ENCODE measurements at regions not wholly inside any gene's neighbourhood (a gene's known extent, or its start where the extent isn't known, plus 50 kb on each side); places are given as distances from the start of the nearest gene placed in this dataset.
A peak's percentile ranks its signal among the peaks of the same experiment; 100 is the strongest.

- peak; percentile 79 for TF ChIP-seq CTCF (conservative IDR thresholded peaks at IDR 0.05; ENCODE audit: low read length)
- no peak overlapping the region for H3K4me3 ChIP-seq (ENCODE audit: low read length)
- peak; percentile 57 for DNase-seq (ENCODE audit: low read depth)
Observed at GRCh38 chr2:67234440-67234839, 162.7 kb upstream of the ETAA1 start.

DNA sequence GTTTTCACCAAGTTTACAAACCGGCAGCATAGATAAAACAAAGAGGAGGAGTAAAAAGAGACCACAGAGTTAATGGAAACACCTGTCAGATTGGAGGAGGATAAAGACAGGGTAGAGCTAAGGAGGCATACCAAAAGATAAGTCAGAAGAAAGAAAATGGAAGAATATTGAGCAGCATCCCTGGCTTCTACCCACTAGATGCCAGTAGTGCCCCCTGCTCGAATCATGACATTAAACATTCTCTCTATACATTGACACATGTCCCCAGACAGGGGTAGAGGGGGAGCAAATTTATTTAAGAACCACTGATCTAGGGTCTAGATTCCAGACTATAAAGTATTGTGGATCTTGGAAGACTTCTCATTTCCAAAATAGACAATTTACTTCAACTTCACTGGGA, 159.8 kb upstream of the ETAA1 start:
- H3K4me3 ChIP-seq (ENCODE audit: low read length) = no peak overlapping the region
- no peak for DNase-seq (ENCODE audit: low read depth)
- TF ChIP-seq CTCF (conservative IDR thresholded peaks at IDR 0.05; ENCODE audit: low read length) = no peak

GRCh38 chr2:67240507-67240906, 156.6 kb upstream of the ETAA1 start:
- H3K4me3 ChIP-seq (ENCODE audit: low read length) = no peak overlapping the region
- DNase-seq (ENCODE audit: low read depth) = peak; percentile 14
- no peak for TF ChIP-seq CTCF (conservative IDR thresholded peaks at IDR 0.05; ENCODE audit: low read length)

GRCh38 chr2:67241453-67241852, 155.7 kb upstream of the ETAA1 start:
- TF ChIP-seq CTCF (conservative IDR thresholded peaks at IDR 0.05; ENCODE audit: low read length) = no peak
- H3K4me3 ChIP-seq (ENCODE audit: low read length) = no peak overlapping the region
- DNase-seq (ENCODE audit: low read depth) = no peak

DNA sequence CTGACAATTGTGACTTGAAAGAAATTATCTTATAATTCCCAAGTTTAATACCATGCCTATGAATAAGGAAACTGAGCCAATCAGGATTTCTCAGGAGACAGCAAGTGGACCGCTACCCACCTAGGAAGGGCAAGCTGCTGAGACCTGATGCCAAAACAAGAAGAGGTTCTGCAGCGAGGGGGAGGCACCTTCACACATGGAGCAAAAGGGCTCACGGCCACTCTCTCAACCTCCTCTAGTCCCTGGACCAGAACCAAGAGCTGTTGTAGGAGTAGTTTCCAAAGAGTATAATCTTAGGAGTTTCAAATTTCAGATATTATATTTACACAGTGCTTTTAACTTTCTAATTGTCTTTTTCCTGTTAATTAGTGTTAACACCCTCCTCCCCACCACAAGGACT, 154.7 kb upstream of the ETAA1 start:
- no peak for TF ChIP-seq CTCF (conservative IDR thresholded peaks at IDR 0.05; ENCODE audit: low read length)

DNA sequence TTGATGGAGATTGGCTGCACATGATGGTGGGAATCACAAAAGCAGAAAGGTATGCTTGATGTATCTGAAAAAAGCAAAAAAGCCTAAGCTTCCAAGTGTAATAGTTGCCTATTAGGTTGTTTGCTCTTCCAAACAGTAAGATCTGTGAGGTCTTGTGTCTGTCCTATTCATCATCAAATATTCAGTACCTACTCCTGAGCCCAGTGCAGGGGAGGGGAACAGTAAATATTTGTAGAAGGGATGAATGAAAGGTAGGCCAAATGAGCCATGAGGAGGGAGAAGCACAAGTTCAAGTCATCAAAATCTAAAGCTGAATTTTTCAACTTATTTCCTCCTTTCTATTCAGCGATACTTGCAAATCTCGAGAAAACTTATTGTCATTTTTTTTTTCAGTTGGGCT, 153.2 kb upstream of the ETAA1 start:
- no peak overlapping the region for H3K4me3 ChIP-seq (ENCODE audit: low read length)
- no peak for TF ChIP-seq CTCF (conservative IDR thresholded peaks at IDR 0.05; ENCODE audit: low read length)
- no peak for DNase-seq (ENCODE audit: low read depth)

More for the DNA sequence above, 154.7 kb upstream of the ETAA1 start:
- DNase-seq (ENCODE audit: low read depth) = no peak
- no peak overlapping the region for H3K4me3 ChIP-seq (ENCODE audit: low read length)

- DNase-seq (ENCODE audit: low read depth) = no peak
- TF ChIP-seq CTCF (conservative IDR thresholded peaks at IDR 0.05; ENCODE audit: low read length) = no peak
- no peak overlapping the region for H3K4me3 ChIP-seq (ENCODE audit: low read length)
Observed at GRCh38 chr2:67246791-67247190, 150.3 kb upstream of the ETAA1 start.

Measured in AG10803 (cell line).